ENCODE measurements at regions not wholly inside any gene's neighbourhood (a gene's known extent, or its start where the extent isn't known, plus 50 kb on each side); places are given as distances from the start of the nearest gene placed in this dataset.

DNA sequence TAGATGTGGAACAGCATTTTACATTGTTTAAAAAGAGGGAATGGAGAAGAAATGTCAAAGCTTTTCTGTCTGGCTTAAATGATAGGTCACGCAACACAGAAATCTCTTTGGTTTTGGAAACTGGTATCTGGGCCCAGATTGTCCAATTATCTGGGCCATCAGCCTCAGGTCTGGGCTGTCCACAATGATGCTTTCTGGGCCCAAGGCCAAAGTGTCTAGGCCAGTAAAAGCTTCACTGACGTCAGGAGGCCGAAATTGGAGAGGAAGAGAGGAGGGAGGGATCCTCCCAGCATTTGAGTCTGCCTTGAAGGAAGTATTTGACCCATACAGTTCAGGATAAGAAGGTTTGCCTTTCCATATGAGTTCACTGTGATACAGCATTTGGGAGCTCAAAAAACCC lies 60.7 kb upstream of the ALDH1A3 start:
- no peak for DNase-seq (ENCODE audit: low spot score)

GRCh38 chr15:100820528-100820927 lies 59.1 kb upstream of the ALDH1A3 start:
- no peak for DNase-seq (ENCODE audit: low spot score)

GRCh38 chr15:100821327-100821726 lies 58.3 kb upstream of the ALDH1A3 start:
- DNase-seq (ENCODE audit: low spot score): no peak

GRCh38 chr15:100824211-100824610 lies 55.4 kb upstream of the ALDH1A3 start:
- DNase-seq (ENCODE audit: low spot score): no peak

- no peak for DNase-seq (ENCODE audit: low spot score)
Measured at GRCh38 chr15:100829457-100829856, 50.2 kb upstream of the ALDH1A3 start.

Data from ecto neural progenitor cell (in vitro differentiated cells).